ENCODE measurements at regions not wholly inside any gene's neighbourhood (a gene's known extent, or its start where the extent isn't known, plus 50 kb on each side); places are given as distances from the start of the nearest gene placed in this dataset.

DNA sequence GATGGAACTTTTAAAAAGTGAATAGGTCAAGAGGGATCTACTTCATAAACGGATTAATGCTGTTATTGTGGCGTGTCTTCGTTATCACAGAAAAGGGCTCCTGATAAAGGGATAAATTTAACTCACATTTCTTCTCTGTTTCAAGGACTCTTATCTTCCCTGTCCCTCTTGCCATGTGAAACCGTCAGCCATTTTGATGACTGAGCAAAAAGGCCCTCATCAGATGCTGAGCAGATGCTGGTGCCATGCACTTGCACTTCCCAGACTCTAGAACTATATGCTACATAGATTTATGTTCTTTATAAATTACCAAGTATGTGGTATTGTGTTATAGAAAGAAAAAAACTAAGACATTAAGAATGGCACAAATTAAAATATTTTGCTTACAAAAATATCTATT, 1011.8 kb upstream of the GBE1 start:
- H3K4me3 ChIP-seq (ENCODE audit: low read depth, low read length), result no peak overlapping the region
- DNase-seq (ENCODE audit: low read depth, low spot score), result no peak
- in situ Hi-C loops (cut with HindIII; ENCODE audit: low sequenced_read_pairs), result no loop called here
- TF ChIP-seq, protein P1, sequence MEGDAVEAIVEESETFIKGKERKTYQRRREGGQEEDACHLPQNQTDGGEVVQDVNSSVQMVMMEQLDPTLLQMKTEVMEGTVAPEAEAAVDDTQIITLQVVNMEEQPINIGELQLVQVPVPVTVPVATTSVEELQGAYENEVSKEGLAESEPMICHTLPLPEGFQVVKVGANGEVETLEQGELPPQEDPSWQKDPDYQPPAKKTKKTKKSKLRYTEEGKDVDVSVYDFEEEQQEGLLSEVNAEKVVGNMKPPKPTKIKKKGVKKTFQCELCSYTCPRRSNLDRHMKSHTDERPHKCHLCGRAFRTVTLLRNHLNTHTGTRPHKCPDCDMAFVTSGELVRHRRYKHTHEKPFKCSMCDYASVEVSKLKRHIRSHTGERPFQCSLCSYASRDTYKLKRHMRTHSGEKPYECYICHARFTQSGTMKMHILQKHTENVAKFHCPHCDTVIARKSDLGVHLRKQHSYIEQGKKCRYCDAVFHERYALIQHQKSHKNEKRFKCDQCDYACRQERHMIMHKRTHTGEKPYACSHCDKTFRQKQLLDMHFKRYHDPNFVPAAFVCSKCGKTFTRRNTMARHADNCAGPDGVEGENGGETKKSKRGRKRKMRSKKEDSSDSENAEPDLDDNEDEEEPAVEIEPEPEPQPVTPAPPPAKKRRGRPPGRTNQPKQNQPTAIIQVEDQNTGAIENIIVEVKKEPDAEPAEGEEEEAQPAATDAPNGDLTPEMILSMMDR (IDR thresholded peaks at IDR 0.05; ENCODE audit: low read depth, low read length), result no peak

DNA sequence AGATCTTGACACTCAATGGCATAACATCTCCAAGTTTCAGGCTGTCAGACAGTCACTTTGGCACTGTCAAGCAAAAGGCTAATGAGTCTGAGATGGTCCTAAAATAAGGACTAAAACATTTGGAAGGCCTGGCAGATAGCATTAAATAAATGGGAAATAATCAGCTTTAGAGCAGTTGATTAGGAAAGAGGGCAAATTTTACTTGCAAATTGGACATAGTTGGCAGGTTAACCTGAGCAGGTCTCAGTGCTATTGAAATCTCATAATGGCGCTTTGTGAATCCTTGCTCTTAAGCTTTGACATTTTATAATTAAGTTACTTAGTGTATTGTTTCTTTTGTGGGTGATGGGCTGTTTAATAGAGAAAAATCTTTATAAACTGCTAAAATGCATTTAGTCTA, 1003.1 kb upstream of the GBE1 start:
- TF ChIP-seq, protein P1 (IDR thresholded peaks at IDR 0.05; ENCODE audit: low read depth, low read length), result no peak
- in situ Hi-C loops (cut with HindIII; ENCODE audit: low sequenced_read_pairs), result no loop called here
- no peak for DNase-seq (ENCODE audit: low read depth, low spot score)
- H3K4me3 ChIP-seq (ENCODE audit: low read depth, low read length), result no peak overlapping the region

DNA sequence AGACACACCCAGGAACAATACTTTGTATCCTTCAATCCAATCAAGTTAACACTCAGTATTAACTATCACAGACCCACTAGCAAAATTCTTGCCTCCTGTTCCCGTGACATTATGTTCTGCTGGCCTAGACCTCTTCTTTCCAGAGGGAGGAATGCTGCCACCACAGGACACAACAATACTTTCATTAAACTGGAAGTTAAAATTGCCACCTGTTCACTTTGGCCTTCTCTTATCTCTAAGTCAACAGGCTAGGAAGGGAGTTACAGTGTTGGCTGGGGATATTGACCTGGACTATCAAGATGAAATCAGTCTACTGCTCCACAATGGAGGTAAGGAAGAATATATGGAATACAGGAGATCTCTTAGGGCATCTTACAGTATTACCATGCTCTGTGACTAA, 1000.4 kb upstream of the GBE1 start:
- H3K4me3 ChIP-seq (ENCODE audit: low read depth, low read length), result no peak overlapping the region
- in situ Hi-C loops (cut with HindIII; ENCODE audit: low sequenced_read_pairs), result no loop called here
- no peak for DNase-seq (ENCODE audit: low read depth, low spot score)
- TF ChIP-seq, protein P1 (IDR thresholded peaks at IDR 0.05; ENCODE audit: low read depth, low read length), result no peak

DNA sequence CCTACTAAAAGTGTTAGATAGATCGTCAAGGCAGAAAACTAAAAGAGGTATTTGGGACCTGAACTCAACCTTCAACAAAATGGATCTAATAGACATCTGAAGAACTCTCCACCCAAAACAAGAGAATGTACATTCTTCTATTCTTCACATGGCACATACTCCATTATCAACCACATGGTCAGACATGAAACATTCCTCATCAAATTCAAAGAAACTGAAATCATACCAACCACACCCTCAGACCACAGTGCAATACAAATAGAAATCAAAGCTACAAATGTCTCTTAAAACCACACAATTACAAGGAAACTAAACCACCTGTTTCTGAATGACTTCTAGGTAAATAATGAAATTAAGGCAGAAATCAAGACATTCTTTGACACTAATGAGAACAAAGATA, 984.1 kb upstream of the GBE1 start:
- TF ChIP-seq, protein P1 (IDR thresholded peaks at IDR 0.05; ENCODE audit: low read depth, low read length), result no peak
- DNase-seq (ENCODE audit: low read depth, low spot score), result no peak
- no peak overlapping the region for H3K4me3 ChIP-seq (ENCODE audit: low read depth, low read length)
- in situ Hi-C loops (cut with HindIII; ENCODE audit: low sequenced_read_pairs), result no loop called here

DNA sequence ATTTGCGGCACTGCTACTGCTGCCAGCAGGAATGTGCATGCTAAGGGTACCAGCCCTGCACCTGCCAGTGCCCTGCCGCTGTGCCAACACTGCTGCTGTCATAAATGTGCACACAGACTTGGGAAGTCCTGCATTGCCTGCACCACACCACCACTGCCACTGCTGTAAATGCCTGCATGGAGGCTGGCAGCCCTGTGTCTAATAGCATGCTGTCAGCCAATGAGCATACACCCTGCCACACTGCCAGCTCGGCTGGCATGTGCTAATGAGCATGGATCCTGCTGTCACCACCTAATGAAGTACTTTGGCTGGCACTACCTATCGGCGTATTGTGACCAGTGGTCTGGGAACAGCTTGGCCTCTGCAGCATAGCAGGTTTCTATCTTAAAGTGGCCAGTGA, 981.8 kb upstream of the GBE1 start:
- no peak overlapping the region for H3K4me3 ChIP-seq (ENCODE audit: low read depth, low read length)
- TF ChIP-seq, protein P1 (IDR thresholded peaks at IDR 0.05; ENCODE audit: low read depth, low read length), result no peak
- in situ Hi-C loops (cut with HindIII; ENCODE audit: low sequenced_read_pairs), result no loop called here
- DNase-seq (ENCODE audit: low read depth, low spot score), result no peak

DNA sequence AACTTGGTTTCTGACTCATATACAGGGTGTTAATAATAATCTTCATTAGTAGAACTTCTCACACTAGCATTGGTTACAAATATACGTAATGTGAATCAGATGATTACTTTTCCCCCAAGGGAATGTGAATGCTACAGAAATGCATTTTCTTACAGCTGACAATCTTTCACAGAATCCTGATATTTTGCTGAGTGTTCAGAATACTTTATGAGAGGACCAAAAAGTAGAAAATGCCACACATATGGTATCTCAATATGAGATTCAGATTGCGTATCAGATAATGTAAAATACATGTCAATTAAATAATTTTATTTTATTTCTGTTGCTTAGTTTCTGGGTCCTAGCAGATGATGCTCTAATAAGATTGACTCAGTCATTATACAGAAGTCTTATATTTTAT, 979.9 kb upstream of the GBE1 start:
- H3K4me3 ChIP-seq (ENCODE audit: low read depth, low read length), result no peak overlapping the region
- no peak for DNase-seq (ENCODE audit: low read depth, low spot score)
- in situ Hi-C loops (cut with HindIII; ENCODE audit: low sequenced_read_pairs), result no loop called here
- TF ChIP-seq, protein P1 (IDR thresholded peaks at IDR 0.05; ENCODE audit: low read depth, low read length), result no peak

DNA sequence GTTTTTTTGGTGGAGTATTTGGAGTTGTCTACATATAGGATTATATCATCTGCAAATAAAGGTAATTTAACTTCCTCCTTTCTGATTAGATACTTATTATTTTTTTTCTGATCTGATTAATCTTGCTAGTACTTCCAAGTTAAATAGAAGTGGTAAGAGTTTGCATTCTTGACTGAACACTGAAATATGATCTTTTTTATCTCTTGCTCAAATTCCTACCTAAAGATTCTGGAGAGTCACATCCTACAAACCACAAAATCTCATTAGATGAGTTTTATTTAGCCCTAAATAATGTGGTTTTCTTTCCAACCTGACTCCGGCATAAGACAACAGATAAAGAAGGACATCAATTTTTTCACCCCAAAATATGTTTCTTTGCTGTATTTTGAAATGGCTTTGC, 977.9 kb upstream of the GBE1 start:
- in situ Hi-C loops (cut with HindIII; ENCODE audit: low sequenced_read_pairs), result no loop called here
- no peak overlapping the region for H3K4me3 ChIP-seq (ENCODE audit: low read depth, low read length)
- TF ChIP-seq, protein P1 (IDR thresholded peaks at IDR 0.05; ENCODE audit: low read depth, low read length), result no peak
- no peak for DNase-seq (ENCODE audit: low read depth, low spot score)

Data from astrocyte of the spinal cord (primary cell).